ENCODE measurements at regions not wholly inside any gene's neighbourhood (a gene's known extent, or its start where the extent isn't known, plus 50 kb on each side); places are given as distances from the start of the nearest gene placed in this dataset.
"Not testable (repeated sequence)": the region's sequence is repeated elsewhere in the genome, so short reads cannot be mapped to it uniquely, and the experiment has no call there.

DNA sequence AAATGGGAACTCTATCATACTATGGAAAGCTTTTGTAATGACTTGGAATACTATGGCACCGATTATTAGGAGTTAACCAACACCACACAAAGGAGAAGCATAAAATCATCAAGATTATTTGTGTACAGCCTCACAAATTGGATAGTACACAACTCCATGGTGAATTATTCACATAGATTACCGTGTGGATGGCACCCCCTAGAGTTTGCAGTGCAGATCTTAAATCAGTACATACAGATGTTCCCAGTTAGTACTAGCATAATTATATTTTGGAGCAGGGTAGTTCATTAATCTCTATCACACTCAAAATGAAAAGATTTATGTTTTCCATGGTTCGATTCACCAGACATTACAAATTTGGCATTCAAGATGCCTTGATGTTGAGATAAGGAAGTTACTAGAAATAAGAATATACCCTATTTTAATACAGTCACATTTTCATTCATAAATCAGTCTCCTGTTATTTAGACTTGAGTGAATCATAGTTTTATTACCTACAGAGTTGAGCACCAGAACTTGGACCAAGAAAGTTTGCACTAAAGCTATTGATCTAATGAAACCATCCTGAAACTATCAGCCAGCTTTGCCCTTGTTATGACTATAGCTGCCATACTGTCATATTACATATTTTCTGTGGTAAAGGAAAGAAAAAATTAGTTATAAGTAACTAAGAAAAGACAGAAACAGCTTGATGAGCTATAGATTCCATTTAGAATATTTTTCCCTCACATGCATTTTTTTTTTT, 531.8 kb downstream of the GLUD2 start:
- in situ Hi-C loops (cut with HindIII; ENCODE audit: low sequenced_read_pairs): no loop called here
- DNase-seq (ENCODE audit: low spot score): no peak

DNA sequence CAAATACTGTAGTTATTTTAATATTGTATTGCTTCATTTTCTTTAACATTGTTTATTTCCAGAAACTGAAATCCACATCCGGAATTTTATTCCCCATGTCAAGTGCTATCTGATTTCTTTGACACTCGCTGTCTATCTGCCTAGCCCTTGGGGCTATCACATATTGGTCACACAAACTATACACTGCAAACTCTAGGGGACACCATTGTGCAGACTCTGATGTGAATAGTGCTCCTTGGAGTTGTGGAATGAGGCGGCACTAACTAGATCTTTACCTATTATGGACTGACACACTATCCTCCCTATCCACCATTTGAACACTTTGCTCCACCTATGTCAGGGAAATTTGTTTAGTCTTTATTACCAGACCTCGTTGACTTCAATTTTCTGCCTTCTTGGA, 534.5 kb downstream of the GLUD2 start:
- DNase-seq (ENCODE audit: low spot score): no peak
- in situ Hi-C loops (cut with HindIII; ENCODE audit: low sequenced_read_pairs): no loop called here

DNA sequence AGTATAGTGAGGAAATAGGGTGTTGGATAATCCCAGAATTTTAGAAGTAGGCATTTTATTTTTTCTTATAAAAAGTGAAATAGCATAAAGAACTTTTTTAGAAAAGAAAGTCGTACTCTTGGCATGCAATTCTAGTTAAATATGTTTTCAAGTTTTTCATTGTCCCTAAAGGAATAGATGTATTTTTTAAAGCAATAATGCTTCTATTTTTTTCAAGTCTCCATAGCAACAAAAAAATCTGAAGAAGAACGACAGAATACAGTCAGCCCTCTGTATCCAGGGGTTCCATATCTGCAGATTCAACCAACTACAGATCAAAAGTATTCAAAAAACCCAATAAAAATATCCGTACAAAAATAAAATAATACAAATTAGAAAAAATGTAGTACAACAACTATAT, 538.2 kb downstream of the GLUD2 start:
- in situ Hi-C loops (cut with HindIII; ENCODE audit: low sequenced_read_pairs): no loop called here
- DNase-seq (ENCODE audit: low spot score): no peak

DNA sequence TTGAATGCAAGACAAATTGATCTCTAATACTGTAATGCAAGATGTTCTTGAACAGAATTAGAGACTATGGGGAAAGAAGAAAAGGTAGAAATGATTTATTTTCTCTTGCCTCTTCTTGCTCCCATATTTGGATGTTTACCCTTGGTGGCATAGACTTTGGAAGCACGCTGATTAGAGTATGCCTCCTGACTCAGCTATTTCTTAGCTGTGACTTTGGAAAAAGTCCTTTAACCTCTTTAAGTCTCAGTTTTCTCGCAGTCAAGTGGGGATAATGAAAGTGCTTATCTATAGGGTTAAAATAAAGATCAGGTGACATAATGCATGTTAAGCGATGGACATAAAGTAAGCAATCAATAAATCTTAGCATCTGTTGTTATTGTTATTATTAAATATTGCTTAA, 545.5 kb downstream of the GLUD2 start:
- in situ Hi-C loops (cut with HindIII; ENCODE audit: low sequenced_read_pairs): no loop called here
- no peak for DNase-seq (ENCODE audit: low spot score)

DNA sequence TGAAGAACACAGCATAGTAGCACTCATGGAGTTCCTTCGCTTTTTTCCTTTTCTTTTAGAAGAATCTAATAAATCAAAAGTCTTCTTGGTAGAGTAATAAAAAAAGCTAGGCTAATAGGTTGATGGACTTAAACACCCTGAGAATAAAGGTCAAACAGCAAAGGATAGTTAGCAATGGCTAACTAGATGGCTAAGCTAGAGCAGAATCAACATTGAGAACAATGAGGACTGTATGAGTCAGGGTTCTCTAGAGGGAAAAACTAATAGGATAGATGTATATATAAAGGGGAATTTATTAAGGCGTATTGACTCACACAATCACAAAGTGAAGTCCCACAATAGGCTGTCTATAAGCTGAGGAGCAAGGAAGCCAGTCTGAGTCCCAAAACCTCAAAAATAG, 550.9 kb downstream of the GLUD2 start:
- DNase-seq (ENCODE audit: low spot score): no peak
- in situ Hi-C loops (cut with HindIII; ENCODE audit: low sequenced_read_pairs): no loop called here

DNA sequence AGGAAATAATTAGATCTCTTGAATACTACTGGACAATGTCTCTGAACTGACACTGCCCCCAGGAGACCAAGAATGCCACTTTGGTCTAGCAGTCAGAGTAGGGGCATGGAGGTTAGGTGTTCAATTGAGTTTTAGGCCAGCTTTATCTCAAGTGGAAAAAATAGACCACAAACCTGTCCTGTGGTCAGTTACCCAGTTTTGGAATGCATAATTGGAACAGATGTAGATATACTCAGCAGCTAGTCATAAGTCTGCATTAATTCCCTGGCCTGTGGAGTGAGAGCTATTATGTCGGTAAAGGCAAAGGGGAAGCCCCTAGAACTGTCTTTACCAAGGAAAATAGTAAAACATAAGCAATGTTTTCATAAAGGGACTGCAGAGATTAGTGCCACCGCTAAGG, 587.7 kb downstream of the GLUD2 start:
- in situ Hi-C loops (cut with HindIII; ENCODE audit: low sequenced_read_pairs): no loop called here

DNA sequence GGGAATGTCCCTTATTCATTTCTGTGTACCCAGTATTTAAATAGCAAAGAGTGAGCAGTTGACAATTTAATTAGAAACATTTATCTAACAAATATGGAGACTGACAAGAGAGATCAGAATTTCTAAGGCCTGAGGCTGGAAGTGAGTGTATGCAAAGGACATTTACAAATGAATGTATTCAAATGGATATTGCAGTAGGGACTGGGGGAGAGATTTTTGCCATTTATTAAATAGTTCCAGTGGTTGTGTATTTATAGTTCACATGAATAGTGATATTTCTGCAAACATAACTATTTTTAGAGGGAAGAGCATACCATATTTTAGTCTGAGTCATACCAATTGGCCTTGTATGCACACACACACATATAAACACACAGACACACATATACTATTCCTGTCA, 592.4 kb downstream of the GLUD2 start:
- DNase-seq (ENCODE audit: low spot score): no peak
- in situ Hi-C loops (cut with HindIII; ENCODE audit: low sequenced_read_pairs): no loop called here

More for the DNA sequence above, 587.7 kb downstream of the GLUD2 start:
- no peak for DNase-seq (ENCODE audit: low spot score)

DNA sequence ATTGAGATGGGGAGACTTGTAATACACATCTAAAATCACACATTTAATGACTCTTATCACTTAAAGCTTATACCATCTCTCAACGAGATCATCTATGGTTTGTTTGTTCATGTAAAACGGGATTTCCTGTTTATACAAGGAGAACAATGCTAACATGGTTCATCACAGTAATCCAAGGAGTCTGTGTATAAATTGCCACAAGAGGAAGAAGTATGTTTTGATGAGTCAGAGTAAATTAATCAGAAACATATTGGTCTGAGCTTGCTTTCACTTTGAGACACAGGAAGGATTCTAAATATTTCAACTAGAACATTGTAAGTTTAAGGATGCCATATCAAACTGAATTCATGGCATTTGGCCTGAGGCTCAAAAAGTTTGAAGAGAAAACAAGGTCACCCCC, 594.1 kb downstream of the GLUD2 start:
- in situ Hi-C loops (cut with HindIII; ENCODE audit: low sequenced_read_pairs): no loop called here
- no peak for DNase-seq (ENCODE audit: low spot score)

DNA sequence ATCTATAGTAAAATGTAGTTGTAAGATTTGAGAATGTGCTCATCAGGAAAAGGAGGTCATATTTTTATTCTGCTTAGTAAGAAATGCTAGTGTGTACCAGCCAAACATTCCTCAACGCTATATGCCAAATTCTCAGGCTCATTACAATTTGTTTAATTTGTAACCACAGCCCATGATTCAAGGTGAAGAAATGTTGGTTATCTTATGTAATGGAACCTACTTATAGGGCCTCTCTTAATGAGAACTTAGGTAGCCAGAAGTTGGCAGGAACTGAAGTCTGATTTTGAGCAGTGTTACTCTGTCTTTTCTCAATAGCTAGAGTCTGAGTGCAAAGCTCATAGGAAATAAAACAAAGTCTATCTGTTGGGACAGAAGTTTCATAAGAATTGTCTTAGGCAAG, 595.0 kb downstream of the GLUD2 start:
- DNase-seq (ENCODE audit: low spot score): no peak
- in situ Hi-C loops (cut with HindIII; ENCODE audit: low sequenced_read_pairs): no loop called here

DNA sequence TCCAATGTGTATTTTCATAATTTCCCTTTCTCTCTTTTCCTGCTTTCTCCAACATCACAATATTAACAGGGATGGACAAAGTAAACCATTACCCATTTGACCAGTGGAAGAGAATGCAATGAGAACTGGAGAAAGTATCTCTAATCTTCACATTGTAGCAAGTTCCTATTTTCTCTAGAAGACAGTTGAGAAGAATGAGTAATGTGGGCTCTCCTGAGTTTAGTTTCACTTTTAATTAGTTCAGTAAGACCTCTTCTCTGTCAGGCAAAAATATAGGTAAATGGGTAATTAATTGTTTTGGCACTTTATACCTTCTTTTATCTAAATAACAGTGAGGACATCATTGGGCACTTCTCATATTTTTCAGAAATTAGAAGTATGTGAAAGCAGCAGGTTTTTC, 602.0 kb downstream of the GLUD2 start:
- DNase-seq (ENCODE audit: low spot score): no peak
- in situ Hi-C loops (cut with HindIII; ENCODE audit: low sequenced_read_pairs): no loop called here

DNA sequence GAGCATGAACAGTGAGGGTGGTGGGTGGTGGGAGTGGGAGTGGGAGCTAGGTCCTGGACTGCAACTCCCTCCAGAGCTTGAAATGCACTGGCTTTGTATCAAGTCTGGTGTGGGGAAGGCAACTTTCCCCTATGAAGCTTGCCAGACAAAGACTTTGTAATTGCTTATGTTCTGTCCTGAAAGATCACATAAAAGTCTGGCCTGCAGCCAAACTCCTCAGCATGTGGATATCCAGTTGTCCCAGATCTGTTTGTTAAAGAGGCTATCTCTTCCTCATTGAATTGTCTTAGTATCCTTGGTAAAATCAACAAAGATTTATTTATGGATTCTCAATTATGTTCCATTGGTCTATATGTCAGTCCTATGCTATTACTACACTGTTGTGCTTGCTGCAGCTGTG, 607.9 kb downstream of the GLUD2 start:
- in situ Hi-C loops (cut with HindIII; ENCODE audit: low sequenced_read_pairs): no loop called here

DNA sequence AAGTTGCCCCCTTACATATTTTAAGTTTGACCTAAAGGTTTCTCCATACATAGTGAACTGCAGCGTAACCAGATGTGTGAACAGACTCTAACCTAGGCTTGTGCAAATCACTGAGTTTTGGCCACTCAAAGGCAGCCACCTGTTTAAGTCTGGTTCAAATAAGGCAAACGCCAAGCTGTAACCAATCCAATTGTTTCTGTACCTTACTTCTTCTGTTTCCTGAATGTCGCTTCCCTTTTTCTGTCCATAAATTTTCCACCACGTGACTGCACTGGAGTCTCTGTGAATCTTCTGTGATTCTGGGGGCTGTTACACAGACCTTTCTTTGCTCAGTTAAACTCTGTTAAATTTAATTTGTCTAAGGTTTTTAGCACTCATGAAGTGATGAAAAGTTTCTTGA, 618.8 kb downstream of the GLUD2 start:
- no peak for DNase-seq (ENCODE audit: low spot score)
- in situ Hi-C loops (cut with HindIII; ENCODE audit: low sequenced_read_pairs): no loop called here

More for the DNA sequence above, 607.9 kb downstream of the GLUD2 start:
- DNase-seq (ENCODE audit: low spot score): no peak

DNA sequence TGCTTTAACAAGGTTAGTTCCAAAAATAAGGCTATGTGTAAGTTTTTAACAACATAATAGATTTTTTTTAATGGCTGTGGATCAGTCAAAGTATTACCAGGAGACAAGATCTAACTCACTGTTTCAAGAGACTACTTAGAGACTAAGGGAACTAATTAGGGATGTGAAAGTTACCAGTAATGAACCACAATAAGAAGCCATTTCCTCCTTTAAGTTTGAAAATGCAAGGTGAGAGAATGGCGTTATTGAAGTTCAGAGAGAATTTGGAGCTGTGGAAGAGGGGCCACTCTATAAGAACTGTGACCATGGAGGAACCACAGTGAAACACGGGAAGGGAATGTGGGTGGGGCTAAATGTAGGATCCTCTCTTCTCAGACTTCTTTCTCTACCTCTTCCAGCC, 624.2 kb downstream of the GLUD2 start:
- in situ Hi-C loops (cut with HindIII; ENCODE audit: low sequenced_read_pairs): no loop called here
- DNase-seq (ENCODE audit: low spot score): no peak

DNA sequence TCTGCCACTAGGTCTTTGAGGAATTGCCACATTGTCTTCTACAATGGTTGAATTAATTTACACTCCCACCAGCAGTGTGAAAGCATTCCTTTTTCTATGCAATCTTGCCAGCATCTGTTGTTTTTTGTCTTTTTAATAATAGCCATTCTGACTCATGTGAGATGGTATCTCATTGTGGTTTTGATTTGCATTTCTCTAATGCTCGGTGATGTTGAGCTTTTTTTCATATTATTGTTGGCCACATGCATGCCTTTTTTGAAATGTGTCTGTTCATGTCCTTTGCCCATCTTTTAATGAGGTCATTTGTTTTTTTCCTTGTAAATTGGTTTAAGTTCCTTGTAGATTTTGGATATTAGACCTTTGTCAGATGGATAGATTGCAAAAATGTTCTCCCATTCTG, 661.8 kb downstream of the GLUD2 start:
- DNase-seq (ENCODE audit: low spot score); in situ Hi-C loops (cut with HindIII; ENCODE audit: low sequenced_read_pairs): not testable (repeated sequence)

DNA sequence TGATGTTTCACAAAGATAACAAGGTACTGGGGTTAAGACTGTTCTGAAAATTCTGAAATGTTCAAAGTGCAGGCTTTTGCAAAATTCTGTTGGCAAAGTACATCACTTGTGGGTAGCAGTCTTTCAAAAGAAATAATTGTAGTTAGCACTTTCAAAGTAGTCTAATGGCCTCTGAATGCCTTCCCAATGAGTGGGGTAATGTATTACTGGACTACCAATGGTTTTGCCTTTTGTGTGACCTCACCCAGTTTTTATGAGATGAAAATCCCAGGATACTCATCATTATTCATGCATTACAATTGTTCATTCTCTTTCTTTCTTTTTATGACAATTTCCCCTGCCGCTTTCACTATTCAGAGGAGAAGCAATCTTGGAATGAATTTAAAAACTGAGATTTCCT, 686.1 kb downstream of the GLUD2 start:
- in situ Hi-C loops (cut with HindIII; ENCODE audit: low sequenced_read_pairs): no loop called here
- no peak for DNase-seq (ENCODE audit: low spot score)

DNA sequence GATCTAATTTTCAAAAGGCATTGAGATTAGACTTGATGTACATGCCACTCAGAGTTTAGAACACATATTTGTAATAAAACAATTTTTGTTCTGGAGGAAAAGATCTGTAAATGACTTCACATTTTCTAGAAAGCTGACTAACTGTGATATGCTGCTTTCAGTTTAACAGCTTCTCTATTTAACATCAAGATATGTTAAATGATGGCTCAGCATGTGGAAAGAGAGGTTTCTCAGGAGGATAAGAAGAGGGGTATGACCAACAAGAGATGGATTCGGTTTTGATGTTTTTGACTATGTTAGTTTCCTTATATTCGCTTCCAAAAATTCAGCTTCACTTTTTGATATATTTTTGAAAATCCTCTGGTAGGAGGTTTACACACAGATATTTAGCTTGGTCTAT, 698.7 kb downstream of the GLUD2 start:
- DNase-seq (ENCODE audit: low spot score): no peak
- in situ Hi-C loops (cut with HindIII; ENCODE audit: low sequenced_read_pairs): no loop called here

DNA sequence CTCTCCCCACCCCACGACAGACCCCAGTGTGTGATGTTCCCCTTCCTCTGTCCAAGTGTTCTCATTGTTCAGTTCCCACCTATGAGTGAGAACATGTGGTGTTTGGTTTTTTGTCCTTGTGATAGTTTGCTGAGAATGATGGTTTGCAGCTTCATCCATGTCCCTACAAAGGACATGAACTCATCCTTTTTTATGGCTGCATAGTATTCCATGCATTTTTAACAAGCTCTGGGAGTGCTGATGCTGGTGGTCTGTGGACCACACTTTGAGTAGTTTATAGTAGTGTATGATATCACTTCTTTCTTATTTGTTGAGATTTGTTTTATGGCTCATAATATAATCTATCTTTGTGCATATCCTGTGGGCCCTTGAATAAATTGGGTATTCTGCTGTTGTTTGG, 706.2 kb downstream of the GLUD2 start:
- in situ Hi-C loops (cut with HindIII; ENCODE audit: low sequenced_read_pairs); DNase-seq (ENCODE audit: low spot score): not testable (repeated sequence)

DNA sequence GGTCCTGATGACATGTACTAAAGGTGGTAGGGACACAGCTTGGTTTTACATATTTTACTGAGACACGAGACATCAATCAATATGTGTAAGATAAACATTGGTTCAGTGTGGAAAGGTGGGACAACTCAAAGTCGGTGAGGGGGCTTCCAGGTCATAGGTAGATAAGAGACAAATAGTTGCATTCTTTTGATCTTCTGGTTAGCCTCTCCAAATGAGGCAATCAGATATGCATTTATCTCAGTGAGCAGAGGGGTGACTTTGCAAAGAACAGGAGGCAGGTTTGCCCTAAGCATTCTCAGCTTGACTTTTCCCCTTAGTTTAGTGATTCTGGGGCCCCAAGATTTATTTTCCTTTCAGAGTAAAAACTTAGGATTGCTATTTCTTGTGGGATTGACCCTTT, 706.9 kb downstream of the GLUD2 start:
- in situ Hi-C loops (cut with HindIII; ENCODE audit: low sequenced_read_pairs): no loop called here

DNA sequence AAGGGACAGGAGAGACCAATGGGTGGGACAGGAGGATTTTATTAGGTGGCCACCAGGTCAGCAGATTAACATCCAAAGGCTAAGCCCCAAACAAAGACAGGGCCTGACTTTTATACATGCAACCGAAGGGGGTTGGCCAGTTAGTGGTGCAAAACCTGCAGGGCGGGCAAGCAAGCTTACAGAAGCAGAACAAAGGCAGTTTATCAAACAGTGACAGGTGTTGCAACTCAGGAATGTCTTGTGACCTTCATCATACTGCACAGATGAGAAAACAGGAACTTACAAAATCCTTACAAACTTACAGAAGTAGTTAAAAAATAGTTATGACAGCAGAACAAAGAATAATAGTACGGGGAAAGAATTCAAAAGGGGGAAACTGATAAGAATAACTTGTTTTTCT, 708.1 kb downstream of the GLUD2 start:
- no peak for DNase-seq (ENCODE audit: low spot score)
- in situ Hi-C loops (cut with HindIII; ENCODE audit: low sequenced_read_pairs): no loop called here

More for the DNA sequence above, 706.9 kb downstream of the GLUD2 start:
- DNase-seq (ENCODE audit: low spot score): no peak

DNA sequence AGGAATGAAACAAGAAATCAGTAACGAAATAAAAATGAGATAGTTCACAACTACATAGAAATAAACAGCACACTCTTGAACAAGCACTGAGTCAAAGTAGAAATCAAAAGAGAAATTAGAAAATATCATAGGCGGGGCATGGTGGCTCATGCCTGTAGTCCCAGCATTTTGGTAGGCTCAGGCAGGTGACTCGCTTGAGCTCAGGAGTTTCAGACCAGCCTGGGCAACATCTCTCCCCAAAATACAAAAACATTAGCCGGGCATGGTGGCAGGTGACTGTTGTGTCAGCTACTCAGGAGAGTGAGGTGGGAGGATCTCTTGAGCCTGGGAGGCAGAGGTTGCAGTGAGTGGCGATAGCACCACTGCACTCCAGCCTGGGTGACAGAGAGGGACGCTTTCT, 714.4 kb downstream of the GLUD2 start:
- no peak for DNase-seq (ENCODE audit: low spot score)
- in situ Hi-C loops (cut with HindIII; ENCODE audit: low sequenced_read_pairs): no loop called here

DNA sequence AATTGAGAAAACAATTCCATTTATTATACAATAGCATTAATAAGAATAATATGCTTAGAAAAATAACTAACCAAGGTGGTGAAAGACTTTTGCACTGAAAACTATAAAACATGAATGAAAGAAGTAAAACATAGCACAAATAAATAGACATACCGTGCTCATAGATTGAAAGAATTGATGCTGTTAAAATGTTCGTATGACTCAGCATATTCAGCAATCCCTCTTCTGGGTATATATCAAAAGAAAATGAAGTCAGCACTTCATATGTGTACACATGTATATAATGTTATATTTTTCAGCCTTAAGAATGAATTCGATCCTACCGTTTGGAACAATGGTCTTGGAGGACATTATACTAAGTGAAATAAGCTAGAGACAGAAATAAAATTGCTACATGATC, 716.3 kb downstream of the GLUD2 start:
- in situ Hi-C loops (cut with HindIII; ENCODE audit: low sequenced_read_pairs): no loop called here
- no peak for DNase-seq (ENCODE audit: low spot score)

DNA sequence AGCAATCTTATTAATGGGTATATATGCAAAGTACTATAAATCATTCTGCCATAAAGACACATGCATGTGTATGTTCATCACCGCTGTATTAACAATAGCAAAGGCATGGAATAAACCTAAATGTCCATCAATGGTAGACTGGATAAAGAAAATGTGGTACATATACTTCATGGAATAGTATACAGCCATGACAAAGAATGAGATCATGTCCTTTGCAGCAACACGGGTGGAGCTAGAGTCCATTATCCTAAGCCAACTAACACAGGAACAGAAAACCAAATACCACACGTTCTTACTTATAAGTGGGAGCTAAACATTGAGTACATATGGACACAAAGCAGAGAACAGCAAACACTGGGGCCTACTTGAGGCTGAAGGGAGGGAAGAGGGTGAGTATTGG, 720.8 kb downstream of the GLUD2 start:
- in situ Hi-C loops (cut with HindIII; ENCODE audit: low sequenced_read_pairs); DNase-seq (ENCODE audit: low spot score): not testable (repeated sequence)
